ENCODE measurements at regions not wholly inside any gene's neighbourhood (a gene's known extent, or its start where the extent isn't known, plus 50 kb on each side); places are given as distances from the start of the nearest gene placed in this dataset.
"Not testable (repeated sequence)": the region's sequence is repeated elsewhere in the genome, so short reads cannot be mapped to it uniquely, and the experiment has no call there.

GRCh38 chr14:103230658-103231334 lies 103.2 kb upstream of the EIF5 start:
- H3K4me1 Mint-ChIP-seq, result peaks cover 20% of the 10 kb centered on the region
- peaks cover 4% of the 10 kb centered on the region for H3K9me3 Mint-ChIP-seq
- H3K27ac Mint-ChIP-seq, result no peak overlapping the region
- no peak for TF ChIP-seq CTCF (IDR thresholded peaks at IDR 0.05; ENCODE audit: unreplicated experiment in 3 of 3)
- no peak overlapping the region for H3K4me3 Mint-ChIP-seq
- peaks cover 19% of the 10 kb centered on the region for H3K27me3 Mint-ChIP-seq (ENCODE audit: low read depth)
- H3K36me3 Mint-ChIP-seq (ENCODE audit: low read depth), result no peaks in the 10 kb centered on the region

GRCh38 chr14:103231376-103232019 lies 102.5 kb upstream of the EIF5 start:
- no peak for TF ChIP-seq CTCF (IDR thresholded peaks at IDR 0.05; ENCODE audit: unreplicated experiment in 3 of 3)
- peaks cover 25% of the 10 kb centered on the region for H3K4me1 Mint-ChIP-seq
- H3K36me3 Mint-ChIP-seq (ENCODE audit: low read depth), result no peaks in the 10 kb centered on the region
- no peak overlapping the region for H3K4me3 Mint-ChIP-seq
- H3K9me3 Mint-ChIP-seq, result peaks cover 8% of the 10 kb centered on the region
- H3K27ac Mint-ChIP-seq, result no peak overlapping the region
- H3K27me3 Mint-ChIP-seq (ENCODE audit: low read depth), result peaks cover 15% of the 10 kb centered on the region

GRCh38 chr14:103232031-103232808 lies 101.8 kb upstream of the EIF5 start:
- H3K4me1 Mint-ChIP-seq, result peaks cover 25% of the 10 kb centered on the region
- H3K4me3 Mint-ChIP-seq, result no peak overlapping the region
- no peaks in the 10 kb centered on the region for H3K36me3 Mint-ChIP-seq (ENCODE audit: low read depth)
- H3K9me3 Mint-ChIP-seq, result peaks cover 9% of the 10 kb centered on the region
- peaks cover 14% of the 10 kb centered on the region for H3K27me3 Mint-ChIP-seq (ENCODE audit: low read depth)
- no peak overlapping the region for H3K27ac Mint-ChIP-seq
- no peak for TF ChIP-seq CTCF (IDR thresholded peaks at IDR 0.05; ENCODE audit: unreplicated experiment in 3 of 3)

DNA sequence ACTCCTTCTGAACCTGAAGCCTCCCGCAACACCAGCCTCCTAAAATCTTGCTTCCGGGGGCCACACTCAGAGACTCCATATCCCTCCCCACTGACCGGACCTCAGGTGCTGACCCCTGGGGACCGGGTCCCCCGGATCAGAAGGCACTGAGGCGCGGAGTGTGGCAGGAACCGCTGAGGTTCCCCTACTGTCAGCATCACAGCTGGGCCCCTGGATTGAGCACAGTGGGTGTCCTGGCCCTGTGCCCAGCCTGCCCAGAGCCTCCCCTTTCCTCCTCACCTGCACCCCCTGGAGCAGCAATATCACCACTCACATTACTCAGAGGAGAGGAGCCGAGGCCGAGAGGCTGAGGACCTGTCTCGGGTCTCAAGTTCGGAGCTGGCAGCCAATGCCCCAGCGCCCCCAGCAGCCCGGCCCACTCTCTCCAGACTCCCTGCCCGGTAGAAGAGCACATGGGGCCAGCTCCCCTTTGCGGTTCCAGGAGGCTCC lies 101.2 kb upstream of the EIF5 start:
- Mint-ChIP-seq H3K27ac (no peak overlapping the region), H3K27me3 (ENCODE audit: low read depth) (peaks cover 14% of the 10 kb centered on the region), H3K4me1 (peaks cover 25% of the 10 kb centered on the region), H3K4me3 (no peak overlapping the region), H3K36me3 (ENCODE audit: low read depth) (peaks cover under 1% of the 10 kb centered on the region), H3K9me3 (peaks cover 12% of the 10 kb centered on the region)
- TF ChIP-seq CTCF (IDR thresholded peaks at IDR 0.05; ENCODE audit: unreplicated experiment in 3 of 3), result no peak

DNA sequence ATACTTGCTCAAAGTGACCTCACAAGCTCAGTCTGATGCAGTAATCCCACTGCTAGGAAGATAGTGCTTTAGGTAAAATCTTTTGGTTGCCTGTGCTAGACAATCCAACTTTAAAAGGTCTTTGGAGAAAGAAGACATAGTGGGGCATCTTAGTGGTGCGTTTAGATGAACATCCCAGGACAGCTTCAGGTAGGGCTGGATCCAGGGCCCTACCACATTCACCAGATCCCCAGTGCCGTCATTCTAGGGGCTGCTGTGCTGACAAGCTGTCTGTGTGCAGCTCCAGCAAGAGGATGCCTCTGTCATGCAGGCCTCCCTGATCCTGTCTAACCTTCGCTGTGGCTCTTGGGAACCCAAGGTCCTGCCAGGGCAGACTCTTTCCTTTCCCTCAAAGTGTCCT lies 100.7 kb upstream of the EIF5 start:
- Mint-ChIP-seq H3K27me3 (ENCODE audit: low read depth) (peaks cover 14% of the 10 kb centered on the region), H3K27ac (no peak overlapping the region), H3K4me3 (no peak overlapping the region), H3K4me1 (peaks cover 25% of the 10 kb centered on the region), H3K9me3 (peaks cover 16% of the 10 kb centered on the region), H3K36me3 (ENCODE audit: low read depth) (peaks cover 5% of the 10 kb centered on the region)
- TF ChIP-seq CTCF (IDR thresholded peaks at IDR 0.05; ENCODE audit: unreplicated experiment in 3 of 3), result no peak

DNA sequence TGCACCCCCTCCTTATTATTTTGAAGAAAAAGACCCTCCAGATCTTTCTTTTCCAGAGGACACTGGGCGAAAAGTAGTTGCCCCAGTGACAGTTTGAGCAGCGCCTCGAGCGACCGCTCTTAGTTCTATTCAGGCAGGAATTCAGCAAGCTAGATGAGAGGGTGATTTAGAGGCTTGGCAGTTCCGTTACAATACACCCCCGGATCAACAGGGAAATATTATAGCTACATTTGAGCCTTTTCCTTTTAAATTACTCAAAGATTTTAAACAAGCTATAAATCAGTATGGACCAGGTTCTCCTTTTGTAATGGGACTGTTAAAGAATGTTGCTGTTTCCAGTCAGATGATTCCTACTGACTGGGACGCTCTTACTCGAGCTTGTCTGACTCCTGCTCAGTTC lies 99.2 kb upstream of the EIF5 start:
- Mint-ChIP-seq H3K4me3 (peak overlapping the region in 1 of 3 experiments; percentile 53), H3K36me3 (ENCODE audit: low read depth) (peaks cover 12% of the 10 kb centered on the region), H3K9me3 (peaks cover 29% of the 10 kb centered on the region), H3K4me1 (peaks cover 25% of the 10 kb centered on the region), H3K27me3 (ENCODE audit: low read depth) (peaks cover 13% of the 10 kb centered on the region), H3K27ac (peak overlapping the region; percentile 62 to 83 (median 82))

- peak overlapping the region; percentile 62 to 83 (median 82) for H3K27ac Mint-ChIP-seq
- H3K36me3 Mint-ChIP-seq (ENCODE audit: low read depth), result peaks cover 12% of the 10 kb centered on the region
- H3K4me1 Mint-ChIP-seq, result peaks cover 25% of the 10 kb centered on the region
- peaks cover 29% of the 10 kb centered on the region for H3K9me3 Mint-ChIP-seq
- H3K4me3 Mint-ChIP-seq, result peak overlapping the region in 2 of 3 experiments; percentile 42
- not testable (repeated sequence) for H3K27me3 Mint-ChIP-seq (ENCODE audit: low read depth)
These were observed 98.5 kb upstream of the EIF5 start for GRCh38 chr14:103235506-103235905.
